CMK (cell line): ENCODE measurements at regions not wholly inside any gene's neighbourhood (a gene's known extent, or its start where the extent isn't known, plus 50 kb on each side); places are given as distances from the start of the nearest gene placed in this dataset.
A peak's percentile ranks its signal among the peaks of the same experiment; 100 is the strongest.
"Not testable (repeated sequence)": the region's sequence is repeated elsewhere in the genome, so short reads cannot be mapped to it uniquely, and the experiment has no call there.

Source experiments
- DNase-seq: peaks from one replicate; pipeline ENCODE4 v3.0.0-alpha.2; 2010; ENCODE audit warnings: low read depth

- no peak for DNase-seq
Observed at GRCh38 chr3:144756704-144757440, 785.2 kb downstream of the DIPK2A start.

DNA sequence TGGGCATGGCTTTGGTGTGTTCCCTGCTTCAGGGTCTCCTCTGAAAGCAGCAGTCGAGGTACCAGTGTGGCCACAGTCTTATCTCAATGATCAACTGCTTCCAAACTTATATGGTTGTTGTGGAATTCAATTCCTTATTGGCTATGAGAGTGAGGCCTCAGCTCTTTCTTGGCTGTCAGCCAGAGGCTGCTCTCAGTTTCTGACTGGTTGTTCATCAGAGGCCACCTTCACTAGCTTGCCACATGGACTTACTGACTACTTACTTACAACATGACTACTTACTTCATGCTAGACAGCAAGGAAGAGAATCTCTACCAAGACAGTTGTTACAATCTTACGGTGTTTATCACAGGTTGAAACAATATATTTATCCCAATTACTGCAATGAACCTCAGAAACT lies 789.2 kb downstream of the DIPK2A start:
- DNase-seq = no peak

DNA sequence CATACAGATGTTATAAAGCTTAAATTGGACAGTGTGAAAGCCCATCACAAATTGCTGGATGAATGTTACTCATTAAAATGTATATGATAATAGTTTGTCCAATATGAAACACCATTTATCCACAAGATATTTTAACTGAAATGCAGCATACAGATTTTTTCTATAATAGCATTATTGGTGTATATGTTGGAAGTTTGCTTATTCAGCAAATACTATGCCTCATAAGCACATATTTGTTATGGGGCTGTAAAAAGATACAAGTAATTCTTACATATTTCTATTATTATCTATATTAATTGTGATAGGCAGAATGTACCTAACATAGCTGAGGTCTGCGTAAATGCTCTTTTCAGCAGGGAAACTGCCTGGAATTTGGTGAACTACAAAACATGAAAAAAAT lies 790.5 kb downstream of the DIPK2A start:
- no peak for DNase-seq

DNA sequence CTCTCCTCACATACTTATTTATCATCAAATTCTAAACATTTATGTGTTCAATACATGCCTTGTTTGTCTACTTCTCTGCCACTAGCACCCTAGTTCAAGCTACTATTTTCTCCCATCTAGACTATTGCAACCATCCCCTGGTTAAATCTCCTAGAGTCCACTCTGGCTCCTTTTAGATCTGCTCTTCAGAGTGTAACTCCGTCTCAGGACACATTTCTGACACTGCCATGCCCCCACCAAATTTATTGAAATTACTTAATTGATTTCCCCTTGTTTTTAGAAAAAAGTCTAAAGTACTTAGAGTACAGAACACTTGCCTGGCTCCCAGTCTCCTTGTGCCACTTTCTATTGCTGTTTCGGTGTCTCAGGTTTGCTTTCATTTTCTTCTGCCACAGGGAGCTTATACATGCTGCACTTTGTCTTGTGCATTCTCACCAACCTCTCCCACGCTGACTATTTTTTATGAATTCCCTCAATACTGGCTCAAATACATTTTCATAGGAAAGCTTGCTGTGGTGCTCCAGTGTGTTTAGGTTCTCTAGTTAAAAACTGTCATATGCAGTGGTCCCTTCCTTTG lies 792.3 kb downstream of the DIPK2A start:
- DNase-seq = no peak

GRCh38 chr3:144770281-144770680 lies 798.7 kb downstream of the DIPK2A start:
- no peak for DNase-seq

- peak; percentile 4 for DNase-seq
Observed at GRCh38 chr3:144770915-144771351, 799.3 kb downstream of the DIPK2A start.

DNA sequence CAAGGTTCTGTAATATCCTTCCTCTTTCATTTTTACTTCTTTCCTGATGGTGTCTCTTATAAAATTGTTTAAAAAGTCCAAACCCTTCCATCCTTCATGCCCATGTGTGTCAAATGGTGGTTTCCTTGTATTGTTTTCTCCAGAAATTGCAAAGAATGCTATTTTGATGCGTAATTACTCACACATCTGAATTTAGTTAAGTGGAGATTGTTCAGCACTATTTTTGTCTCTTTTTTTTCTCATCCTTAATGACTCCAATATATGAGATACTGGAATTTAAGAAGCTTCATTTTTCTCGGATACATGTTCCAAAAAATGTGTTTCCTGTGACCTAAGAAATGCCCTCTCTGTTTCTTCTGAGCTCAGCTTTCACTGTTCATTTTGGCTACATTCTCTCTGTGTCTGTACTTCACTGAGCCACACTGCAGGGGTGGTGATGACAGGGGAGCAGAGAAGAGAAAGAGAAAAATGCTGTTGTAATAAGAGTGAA lies 799.8 kb downstream of the DIPK2A start:
- DNase-seq = no peak

GRCh38 chr3:144772372-144772771 lies 800.7 kb downstream of the DIPK2A start:
- no peak for DNase-seq

DNA sequence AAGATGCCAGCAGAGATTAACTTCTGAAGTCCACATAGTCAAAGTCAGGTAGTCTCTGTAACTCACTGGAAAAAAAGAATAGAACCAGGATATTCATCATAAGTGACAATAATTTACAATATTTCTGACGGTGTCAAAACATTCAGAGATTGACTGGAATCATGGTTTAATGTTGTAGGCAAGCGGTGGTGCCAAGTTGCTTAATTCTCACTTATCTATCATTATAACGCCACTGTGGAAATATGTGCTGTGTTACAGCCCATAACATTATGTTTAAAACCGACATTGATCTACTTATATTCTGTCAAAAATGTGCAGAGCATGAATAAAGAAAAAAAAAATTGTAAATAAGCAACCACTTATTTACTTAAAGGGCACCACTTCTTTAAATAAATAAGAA lies 801.7 kb downstream of the DIPK2A start:
- no peak for DNase-seq

DNA sequence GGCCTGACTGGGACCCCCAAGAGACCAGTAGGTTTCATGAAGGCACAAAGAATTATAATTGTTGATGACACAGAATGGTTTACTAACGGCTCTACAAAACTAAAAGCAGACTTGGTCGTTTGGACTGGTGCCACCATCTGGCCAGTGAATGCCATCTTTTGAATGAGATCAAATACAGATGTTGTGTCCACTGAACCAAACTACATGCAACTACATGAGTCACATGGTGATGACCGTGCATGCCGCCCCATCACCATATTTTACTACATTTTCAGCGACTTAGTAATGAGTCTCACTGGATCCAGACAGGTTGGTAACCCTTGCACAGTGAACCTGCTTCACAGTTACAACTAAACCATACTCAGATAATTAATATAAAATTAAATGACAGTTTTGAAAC lies 803.3 kb downstream of the DIPK2A start:
- no peak for DNase-seq

GRCh38 chr3:144775551-144775950 lies 803.9 kb downstream of the DIPK2A start:
- DNase-seq = no peak

GRCh38 chr3:144777906-144778305 lies 806.3 kb downstream of the DIPK2A start:
- no peak for DNase-seq

DNA sequence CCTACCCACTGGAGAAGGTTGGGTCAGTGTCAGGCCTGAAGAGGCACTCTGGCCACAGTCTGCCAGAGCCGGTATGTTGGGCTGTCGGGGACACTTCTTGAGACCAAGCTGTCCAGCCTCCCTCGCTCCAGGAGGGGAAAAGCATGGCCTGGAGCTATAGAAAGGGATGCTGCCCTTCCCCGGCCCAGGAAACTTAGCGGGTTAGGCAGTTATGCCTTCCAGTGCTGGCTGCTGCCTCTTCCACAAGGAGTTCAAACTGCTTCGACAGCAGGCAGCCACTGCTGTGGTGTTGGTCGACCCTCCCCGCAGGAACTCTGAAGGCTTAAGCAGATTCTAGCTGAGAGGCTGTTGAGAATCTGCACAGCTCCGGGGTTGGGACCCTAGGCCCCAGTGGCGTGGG lies 819.4 kb downstream of the DIPK2A start:
- DNase-seq = no peak

- DNase-seq = no peak
Observed at GRCh38 chr3:144801890-144802289, 830.3 kb downstream of the DIPK2A start.

DNA sequence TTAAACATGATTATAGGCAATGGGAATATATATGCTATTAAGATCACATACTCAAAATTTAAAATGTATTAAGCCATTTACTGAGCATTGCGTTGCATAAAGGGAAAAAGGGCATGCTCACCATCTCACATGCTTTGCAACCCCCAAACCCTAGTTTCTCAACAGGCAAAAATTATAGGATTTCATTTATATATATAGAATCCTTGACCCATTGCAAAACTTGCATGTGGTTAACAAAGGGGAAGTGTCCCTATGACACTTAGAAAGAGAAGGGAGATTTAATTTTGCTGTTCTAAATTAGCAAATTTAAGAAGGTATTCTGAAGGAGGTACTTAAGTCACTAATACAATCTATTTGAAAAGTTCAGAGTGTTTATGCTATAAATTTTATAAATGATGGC lies 837.8 kb downstream of the DIPK2A start:
- DNase-seq = no peak

DNA sequence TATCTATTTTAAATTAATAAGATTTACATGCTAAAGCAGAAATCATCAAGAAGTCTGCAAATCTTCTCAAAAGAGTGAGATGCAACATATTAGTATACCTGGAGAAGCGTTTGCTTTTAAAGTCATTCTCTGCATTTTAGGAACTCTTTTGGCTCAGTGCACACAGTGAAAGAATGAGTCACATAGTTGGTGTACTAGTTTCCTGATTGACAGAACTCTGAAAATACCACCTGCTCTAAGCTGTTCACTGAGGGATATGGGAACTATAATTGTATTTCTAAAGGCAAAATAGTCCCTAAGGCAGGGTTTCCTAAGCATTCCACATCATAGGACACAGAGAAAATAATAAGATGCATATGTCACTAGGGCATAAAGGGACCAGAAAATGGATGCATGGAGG lies 838.5 kb downstream of the DIPK2A start:
- DNase-seq = no peak

DNA sequence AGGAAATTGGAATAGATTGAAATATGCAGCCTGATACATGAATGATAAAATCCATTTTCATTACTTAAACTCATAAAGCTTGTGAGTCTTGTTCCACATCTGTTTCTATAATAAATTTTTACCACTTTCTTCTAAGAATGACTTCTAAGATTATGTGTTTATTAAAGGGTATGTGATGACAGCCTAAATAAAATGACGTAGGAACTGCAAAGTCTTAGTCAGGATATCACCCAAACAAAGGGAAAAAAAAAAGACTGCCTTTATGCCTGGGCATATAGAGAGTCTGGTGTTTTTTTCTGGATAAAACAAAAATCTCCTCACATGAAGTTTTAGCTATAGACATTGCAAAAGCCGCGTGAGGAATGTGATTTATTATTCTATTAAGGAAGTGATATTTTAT lies 844.0 kb downstream of the DIPK2A start:
- DNase-seq = no peak

DNA sequence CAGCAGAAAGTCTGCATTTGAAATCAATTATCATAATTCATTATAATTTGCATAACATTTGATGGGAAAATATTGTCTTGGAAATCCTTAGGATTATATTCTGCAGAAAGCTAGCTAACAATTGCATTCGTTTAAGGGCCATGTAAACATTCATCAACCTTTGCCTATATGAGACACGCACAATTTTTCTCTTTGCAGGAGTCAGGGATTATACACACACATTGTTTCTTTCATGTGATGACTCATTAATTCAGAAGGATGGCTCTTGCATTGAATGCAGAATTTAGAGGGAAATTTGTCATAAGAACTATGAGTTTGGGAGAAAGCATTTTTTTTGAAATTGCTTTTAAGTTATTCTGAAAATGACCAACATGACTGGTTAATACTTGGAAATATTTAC lies 844.7 kb downstream of the DIPK2A start:
- DNase-seq = no peak

GRCh38 chr3:144818973-144819372 lies 847.4 kb downstream of the DIPK2A start:
- no peak for DNase-seq

DNA sequence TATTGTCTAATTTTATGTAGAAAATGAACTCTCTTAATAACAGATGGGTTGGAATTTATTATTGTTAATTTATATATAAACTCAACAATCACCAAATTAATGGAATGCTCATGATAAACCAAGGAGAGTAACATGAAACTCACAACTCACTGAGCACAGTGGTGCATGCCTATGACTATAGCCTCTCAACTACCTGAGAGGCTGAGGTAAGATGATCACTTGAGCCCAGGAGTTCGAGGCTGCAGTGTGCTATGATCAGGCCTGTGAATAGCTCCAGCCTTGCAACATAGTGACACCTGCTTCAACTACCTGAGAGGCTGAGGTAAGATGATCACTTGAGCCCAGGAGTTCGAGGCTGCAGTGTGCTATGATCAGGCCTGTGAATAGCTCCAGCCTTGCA lies 848.6 kb downstream of the DIPK2A start:
- DNase-seq = not testable (repeated sequence)

GRCh38 chr3:144820726-144821125 lies 849.1 kb downstream of the DIPK2A start:
- no peak for DNase-seq

GRCh38 chr3:144821583-144821982 lies 850.0 kb downstream of the DIPK2A start:
- no peak for DNase-seq

DNA sequence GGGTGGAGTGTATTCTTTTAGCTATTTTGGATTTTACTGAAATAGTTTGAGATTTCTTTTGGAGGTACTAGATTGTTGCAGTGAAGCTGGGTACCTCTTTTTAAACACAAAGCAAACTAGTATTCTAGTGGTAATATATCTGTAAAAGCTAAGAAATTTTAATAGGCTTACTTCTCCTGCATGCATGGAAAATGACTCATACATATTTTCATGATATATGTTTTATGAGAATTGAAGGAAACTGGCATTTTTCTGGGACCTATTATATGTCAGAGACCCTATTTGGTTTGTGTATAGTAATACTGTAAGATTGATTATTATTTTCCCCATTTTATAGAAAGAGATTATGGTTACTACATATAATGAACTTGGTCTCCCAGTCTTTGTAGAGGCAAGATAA lies 851.0 kb downstream of the DIPK2A start:
- no peak for DNase-seq
